HG03064 (cell line): ENCODE measurements at regions not wholly inside any gene's neighbourhood (a gene's known extent, or its start where the extent isn't known, plus 50 kb on each side); places are given as distances from the start of the nearest gene placed in this dataset.

Source experiments
- ATAC-seq: cut with Tn5 transposase; IDR thresholded peaks from one replicate; pipeline ENCODE4 v1.9.1; 2021; ENCODE audit warnings: low read depth; ENCODE audit not compliant: unreplicated experiment

DNA sequence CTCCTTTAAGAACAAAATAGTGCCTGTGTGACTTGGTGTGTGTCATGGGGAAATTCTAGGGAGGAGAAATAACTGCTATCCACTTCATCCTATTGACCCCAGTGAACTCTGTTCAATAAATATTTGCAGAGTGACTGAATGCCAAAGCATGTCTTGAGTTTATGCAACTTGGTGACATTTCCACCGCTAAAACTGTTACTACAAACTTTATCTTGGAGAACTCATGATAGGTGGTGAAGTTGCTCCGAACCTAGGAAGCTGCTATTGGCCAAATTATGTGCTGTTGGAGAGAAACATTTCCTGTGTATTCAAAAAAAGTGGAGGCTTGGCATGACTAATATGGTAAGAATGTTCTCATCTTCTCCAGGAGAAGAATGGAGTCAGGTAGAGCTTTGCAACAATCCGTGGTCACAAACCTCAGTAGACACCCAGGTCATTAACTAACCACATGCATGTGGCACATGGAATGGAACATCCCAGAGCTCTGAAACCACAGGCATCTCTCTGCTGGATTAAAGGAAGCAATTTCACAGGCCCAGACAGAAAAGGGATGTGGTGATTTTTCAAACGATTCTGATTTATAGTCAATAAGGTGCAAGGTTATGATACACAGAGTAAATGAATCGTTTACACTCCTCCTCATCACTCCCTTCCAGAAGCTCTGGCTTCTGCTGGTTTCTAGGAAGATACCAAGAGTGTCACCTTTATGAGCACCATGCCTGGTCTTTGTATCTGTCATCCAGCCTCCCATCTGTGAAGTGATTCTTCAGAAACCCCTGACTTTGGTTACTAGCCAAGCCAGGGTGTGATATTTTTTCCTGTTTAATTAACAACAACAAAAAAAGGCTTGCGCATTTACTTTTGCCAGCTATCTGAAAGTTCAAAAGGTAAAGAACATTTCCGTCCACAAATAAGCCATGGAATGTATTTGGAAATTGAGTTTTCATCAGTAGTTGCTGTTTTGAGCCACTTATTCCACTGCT is 361.1 kb downstream of the TGFB2 start:
- no peak for ATAC-seq

DNA sequence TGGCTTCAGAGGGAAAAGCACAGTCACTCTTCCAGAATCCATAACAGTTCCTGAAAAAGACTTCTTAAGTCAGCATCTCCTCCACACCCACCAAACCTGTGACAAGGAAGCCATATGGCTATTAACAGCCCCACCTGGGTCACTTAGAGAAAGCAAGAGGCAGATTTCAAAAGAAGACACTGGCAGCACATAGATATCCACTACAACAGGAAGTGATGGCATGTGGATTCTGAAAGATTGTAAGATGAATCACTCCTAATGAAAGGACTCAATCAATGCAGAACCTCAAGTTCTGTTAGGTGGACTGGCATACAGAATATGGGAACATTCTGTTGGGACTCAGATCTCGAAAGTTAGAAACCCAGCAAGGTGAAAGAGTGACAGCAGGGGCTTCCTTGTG is 365.9 kb downstream of the TGFB2 start:
- no peak for ATAC-seq

DNA sequence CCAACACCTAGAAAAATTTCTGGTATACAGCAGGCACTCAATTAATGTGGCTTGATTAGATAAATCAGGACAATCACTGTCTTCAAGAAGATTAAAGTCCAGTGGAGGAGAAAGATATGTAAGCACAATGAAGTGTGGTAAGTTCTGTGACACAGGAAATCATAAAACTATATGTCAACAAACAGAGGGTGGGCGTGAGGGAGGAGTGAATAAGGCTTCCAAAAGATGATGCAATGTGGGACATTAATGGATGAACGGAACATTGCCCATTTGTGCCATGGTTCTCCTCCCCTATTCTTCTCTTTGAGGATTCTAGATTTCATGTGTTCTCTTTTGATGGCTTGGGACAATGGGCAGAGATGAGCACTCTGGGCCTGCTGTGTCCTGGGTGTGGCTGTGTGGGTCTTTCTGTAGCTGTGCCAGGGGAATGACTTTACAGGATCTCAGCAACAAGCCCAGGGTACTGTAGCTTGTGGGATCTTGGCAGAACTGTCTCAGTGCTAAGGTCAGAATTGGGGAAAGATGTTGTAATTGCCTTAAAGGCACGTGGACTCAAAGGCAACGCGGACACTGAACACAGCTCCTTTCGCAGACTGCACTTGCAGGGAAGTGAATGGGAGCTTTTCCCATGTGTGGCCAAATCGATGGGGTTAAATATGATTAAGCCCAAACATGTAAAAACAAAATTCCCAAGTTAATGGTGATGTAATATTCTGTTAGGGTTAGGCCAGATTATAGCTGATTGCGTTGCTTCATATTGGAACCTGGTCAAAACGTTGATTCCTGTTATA is 366.9 kb downstream of the TGFB2 start:
- ATAC-seq: no peak

DNA sequence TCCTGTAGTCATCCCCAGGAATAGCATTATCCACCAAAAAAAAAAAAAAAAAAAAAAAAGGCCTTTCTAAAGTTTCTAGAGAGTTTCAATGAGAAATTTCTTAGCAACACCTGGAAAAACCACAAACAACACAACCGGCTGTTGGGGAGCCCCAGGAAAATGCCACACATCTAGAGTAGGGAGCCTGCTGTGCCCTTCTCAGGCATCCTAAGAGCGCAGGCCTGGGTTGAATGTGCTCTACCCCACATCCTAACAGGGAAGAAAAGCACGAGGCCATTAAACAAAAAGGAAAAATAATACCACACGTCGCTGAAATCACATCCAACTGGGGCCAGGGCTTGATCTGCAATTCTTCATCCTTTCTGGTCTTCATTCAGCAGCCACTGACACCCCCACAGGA is 367.5 kb downstream of the TGFB2 start:
- no peak for ATAC-seq

DNA sequence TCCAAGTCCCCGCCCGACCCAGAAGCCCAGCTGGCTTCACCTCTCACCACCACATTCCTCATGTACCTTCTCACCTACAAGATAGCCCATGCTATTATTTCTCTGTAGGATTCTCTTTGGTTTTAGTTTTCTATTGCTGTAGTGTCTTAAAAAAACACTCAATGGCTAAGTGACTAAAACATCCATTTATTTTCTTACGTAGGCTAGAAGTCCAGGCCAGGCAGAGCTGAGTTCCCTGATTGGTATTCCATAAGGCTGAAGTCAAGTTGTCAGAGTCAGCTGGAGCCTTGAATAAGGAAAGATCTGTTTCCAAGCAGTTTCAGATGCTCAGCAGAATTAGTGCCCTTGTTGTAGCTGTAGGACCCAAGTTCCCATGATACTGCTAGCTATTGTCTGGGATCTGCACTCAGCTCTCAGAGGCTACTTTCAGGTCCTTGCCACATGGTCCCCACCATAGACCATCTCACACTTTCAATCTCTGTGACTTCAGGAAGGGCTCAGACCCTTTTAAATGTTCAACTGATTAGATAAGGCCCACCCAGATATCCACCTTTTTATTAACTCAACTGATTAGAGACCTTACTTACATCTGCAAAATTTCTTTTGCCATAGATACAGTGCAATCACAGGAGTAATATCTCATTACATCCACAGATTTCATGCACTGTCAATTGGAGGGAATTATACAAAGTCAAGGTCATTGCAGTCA is 371.0 kb downstream of the TGFB2 start:
- ATAC-seq: no peak

DNA sequence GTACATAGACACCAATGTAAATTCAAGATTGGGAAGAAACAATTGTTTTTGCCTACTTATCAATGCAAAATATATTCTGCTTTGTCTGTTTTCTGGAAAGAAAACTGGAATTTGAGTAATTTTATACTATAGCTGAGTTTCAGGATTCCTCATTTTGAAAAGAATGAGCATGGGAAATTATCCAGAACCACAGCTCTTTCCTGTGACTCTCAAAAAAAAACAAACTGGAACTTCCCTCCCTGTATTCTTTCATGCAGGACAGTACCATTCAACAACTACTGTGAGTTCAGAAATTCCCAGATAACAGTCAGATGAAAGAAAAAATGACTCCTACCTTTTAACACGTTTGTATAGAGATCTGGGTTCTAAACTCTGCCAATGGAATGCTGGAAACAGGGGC is 372.4 kb downstream of the TGFB2 start:
- ATAC-seq: no peak

DNA sequence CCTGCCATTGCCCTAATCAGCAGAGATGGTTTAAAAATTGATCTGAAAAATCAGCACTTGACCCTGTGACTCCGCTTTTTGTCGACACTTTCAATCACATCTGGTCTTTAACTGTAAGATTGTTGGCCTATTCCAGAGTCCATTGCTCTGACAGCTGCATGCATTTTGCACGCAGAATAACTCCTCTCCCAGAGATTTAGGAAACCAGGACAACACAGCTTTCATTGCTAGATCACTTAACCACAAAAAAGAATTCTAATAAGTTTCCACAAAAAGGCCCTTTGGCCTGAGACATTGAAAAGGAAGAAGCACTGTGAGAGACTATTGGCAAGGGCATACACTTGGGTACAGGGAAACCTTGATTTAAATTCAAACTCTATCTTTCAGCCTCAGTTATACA is 373.1 kb downstream of the TGFB2 start:
- no peak for ATAC-seq

DNA sequence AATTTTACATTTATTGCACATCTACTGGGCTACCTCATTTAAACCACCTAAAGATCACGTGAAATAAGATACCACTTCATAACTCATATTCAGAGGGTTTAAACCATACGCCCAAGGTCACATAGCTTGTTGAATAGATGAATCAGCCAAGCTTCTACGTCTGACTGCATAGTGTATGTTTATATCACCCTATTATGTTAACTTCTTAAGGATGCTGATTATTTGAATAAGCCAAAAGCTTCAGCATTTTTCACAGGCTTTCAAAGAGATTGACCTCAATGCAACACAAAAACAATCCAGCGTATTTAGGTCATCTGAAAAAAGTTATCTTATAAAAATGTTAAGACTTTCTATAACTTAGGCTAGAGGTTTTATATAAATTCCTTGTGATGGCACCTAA is 373.8 kb downstream of the TGFB2 start:
- ATAC-seq: no peak

DNA sequence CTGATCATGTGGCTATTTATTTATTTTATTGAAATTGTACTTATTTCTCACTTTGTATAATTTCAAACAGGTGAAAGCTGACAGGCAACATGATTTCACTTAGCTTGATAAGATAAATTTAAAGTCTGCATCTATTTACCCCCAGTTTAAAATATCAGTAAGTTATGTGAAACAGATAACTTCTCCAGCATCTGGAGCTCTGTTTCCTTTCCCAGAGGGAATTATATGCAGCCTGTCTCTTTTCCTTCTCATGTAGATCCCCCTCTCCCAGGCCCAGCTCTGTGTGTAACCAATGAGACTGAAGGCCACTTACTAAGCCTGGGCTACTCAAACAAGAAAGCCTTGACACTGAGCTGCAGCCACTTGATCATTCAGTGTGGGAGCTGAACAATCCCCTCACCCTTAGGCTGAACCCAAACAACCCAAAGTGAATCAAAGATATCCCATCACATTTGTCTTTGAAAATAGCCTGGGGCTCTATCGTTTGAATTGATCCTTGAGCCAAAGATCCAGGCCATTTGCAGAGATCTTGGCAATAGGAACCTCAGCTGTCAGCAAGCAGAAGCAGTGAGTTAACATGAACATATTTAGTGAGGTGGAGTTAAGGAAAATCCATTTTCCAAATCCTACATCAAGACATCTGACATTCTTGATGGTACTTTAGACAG is 383.9 kb downstream of the TGFB2 start:
- no peak for ATAC-seq

DNA sequence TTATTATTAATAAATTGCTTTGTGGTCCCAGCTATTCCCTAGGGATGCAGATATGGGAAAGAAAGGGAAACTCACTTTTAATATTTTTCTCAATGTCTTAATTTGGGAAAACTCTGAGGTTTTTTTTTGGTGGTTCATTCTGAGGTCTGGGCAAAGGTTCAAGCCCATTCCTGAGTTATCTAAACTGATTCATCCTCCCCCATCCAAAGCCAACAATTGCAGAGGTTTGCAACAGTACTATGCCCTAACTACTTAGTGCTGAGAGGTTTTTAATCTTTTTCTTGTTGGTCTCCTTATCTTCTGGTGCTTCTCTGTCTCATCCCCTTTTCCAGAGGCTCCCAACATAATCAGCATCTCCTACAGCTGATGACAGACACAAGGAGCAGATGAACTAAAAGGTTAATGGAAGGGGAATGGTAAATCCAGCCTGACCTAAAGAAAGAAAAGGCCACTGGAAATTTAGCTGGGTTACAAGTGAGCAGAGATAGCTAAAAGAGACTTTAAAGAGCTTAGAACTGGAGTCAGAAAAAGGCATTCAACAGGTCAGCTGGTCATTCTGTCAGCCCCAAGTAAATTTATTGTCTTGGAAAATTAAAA is 390.4 kb downstream of the TGFB2 start:
- ATAC-seq: no peak

DNA sequence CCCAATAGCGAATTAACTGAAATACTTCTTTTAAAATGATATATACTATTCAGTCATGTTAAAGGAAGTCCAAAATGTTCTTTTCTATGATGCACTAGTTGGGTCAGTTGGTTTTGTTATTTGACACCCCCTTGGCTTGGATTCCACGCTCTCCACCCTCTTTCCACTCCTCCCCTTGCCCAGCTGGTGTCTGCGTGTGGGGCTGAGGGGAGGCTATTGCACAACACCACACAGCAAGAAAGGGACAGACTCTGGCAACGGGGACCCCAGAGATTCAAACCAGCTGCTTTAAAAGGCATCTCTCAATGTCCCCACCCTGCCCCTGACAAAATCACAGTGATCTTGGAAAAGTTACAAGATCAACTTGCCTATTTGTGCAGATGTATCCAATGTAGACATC is 394.3 kb downstream of the TGFB2 start:
- ATAC-seq: no peak

DNA sequence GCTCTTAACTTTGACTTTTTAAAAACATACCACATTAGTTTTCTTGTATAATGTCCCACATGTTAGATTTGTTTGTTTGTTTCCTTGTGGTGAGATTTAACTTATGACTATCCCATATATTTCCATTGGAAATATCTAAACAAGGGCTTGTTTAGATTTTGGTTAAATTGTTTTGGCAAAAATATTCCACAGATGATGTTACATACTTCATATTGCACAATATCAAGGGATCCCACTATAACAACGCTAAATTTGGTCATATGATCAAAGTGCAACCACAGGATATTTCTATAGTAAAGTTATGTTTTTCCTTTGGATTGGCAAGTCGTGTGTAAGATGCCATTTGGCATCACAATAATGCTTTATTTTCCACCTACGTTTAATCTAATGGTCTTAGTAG is 396.7 kb downstream of the TGFB2 start:
- ATAC-seq: no peak

DNA sequence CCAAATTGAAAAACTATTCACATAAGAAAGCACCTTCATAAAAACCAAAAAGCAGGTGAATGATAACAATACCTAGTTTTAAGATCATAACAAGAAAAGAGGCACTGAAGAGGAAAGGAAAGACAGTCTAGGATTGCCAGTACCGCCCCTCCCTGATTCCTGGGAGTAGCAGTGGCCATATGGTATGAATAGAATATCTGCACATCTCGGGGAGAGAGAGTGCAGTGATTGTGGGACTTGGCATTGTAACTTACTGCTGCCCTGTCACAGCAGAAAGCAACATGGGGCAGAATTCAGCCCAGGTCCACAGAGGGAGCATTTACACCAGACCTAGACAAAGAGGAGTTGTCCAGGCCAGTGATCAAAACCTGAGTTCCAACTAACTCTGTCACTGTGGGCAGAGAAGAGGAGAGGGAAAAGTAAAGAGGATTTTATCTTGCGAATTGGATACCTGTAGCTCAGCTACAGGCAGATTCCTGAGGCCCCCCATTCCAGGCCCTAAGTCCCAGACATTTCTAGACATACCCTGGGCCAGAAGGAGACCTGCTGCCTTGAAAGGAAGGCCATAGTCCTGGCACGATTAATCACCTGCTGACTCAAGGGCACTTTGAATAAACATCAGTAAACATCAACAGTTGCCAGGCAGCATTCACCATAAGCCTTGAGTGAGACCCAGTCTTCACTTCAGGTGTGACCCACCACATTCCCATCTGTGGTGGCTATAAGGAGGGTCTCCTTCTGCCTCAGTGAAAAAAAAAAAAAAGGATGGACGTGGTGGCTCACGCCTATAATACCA is 397.5 kb downstream of the TGFB2 start:
- ATAC-seq: no peak

DNA sequence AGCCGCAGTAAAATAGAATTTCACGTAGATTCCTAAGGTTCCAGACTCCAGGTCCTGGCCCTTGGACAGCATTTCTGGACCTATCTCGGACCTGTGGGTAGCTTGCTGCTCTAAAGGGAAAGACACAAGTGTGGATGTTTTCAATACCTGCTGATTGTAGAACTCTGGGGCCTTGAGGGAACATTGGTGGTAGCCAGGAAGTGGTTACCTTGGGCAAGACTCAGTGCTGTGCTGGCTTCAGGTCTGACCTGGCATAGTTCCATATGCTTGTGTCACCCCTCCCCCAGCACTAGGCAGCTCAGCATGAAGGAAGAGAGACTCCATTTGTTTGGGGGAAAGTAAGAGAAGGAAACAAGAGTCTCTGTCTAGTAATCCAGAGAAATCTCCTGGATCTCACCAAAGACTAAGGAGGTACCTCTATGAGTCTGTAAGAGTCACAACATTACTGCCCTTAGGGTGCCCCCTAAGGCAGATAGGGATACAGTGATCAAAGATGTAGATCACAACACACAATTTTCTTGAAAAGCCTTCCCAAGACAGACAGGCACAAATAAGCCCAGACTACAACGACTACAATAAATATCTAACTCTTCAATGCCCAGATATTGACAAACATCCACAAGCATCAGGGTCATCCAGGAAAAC is 398.8 kb downstream of the TGFB2 start:
- ATAC-seq: no peak

DNA sequence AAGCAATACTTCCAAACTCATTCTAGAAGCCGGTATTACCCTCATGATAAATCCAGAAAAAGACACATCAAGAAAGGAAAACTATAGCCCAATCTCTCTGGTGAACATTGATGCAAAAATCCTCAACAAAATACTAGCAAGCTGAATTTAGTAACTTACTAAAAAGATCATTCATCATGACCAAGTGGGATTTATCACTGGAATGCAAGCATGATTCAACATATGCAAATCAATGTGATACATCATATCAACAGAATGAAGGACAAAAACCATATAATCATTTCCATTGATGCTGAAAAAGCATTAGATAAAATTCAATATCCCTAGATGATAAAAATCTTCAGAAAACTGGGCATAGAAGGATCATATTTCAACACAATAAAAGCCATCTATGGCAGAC is 402.9 kb downstream of the TGFB2 start:
- ATAC-seq: no peak

DNA sequence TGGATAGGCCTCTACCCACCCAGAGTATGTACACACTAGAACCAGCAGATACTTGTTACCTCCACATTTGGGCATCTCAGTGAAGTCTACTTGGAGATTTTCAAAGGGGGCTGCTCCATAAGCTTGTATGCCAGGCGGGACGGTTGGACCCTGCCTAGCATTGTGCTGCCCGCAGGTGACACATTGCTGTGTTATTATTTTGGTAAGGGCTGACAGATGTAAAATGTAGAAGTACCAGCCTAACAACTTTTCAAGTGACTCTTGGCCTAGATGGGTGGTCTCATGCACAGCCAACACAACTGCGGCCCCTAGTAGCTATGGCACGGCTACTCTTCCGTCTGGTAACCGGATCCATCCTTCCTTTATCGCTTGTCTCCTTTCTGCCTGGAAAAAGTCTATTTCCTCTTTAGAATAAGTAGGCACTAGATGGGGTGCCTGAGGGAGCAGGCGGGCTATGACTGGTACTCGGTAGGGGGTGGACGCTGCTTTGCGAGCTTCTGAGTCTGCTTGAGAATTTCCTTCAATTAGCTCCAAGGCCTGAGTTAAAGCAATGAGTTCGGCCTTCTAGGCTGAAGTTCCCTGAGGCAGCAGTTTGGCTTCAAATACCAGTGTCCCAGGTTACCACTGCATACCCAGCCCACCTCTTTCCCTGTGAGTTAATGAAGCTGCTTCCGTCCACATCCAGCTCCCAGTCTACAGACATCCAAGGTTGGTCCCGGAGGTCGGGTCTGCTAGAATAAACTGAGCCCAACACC is 405.3 kb downstream of the TGFB2 start:
- no peak for ATAC-seq

DNA sequence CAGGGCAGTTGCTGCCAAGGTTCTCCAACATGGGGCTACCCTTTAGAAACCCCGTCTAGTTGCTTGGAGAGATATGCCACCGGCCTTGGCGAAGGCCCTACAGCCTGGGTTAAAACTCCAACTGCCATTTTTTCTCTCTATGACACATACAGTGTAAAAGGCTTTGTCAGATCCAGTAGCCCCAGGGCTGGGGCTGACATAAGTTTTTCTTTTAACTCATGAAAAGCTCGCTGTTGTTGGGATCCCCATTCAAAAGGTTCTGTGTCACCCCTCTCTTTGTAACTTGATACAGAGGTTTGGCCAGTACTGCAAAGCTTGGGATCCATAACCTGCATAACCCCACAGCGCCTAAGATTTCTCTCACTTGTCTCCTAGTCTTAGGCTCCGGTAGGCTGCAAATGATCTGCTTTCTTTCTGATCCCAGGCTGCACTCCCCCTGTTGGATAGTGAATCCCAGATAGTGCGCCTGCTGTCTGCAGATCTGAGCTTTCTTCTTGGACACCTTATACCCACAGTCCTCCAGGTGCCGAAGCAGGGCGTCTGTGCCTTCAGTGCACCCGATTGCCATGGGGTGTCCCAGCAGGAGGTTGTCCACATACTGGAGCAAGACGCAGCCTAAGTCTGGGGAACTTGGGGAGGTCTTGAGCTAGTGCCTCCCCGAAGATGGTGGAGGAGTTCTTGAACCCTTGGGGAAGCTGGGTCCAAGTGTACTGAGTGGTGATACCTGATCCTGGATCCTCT is 406.2 kb downstream of the TGFB2 start:
- ATAC-seq: no peak

DNA sequence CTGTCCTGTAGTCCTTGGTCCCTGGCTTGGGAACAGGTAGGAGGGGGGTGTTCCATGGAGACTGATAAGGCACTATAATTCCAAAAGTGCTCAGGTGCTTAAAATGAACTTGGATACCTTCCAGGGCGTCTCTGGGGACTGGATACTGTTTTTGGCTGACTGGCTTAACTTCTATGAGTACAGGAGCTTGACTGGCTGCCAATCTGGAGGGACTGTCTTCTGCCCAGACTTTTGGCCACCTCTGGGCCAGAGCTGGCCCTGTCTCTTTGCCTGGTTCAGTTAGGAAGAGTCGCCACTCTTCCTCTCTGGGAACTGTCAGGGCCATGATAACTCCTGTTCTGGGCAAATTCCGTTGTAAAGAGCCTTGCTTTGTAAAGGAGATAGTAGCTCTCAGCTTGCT is 407.0 kb downstream of the TGFB2 start:
- ATAC-seq: no peak
